Keratinocyte (primary cell): ENCODE measurements at regions not wholly inside any gene's neighbourhood (a gene's known extent, or its start where the extent isn't known, plus 50 kb on each side); places are given as distances from the start of the nearest gene placed in this dataset.

Experiments
- DNase-seq: peaks from one replicate; pipeline ENCODE4 v3.0.0-alpha.2; 2011; ENCODE audit warnings: low read depth, missing footprints, low spot score
- FAIRE-seq: peaks from 2 replicates; lab custom pipeline; 2011; peaks lifted over from hg19 to GRCh38; lab: Jason Lieb, UNC
- H2AFZ ChIP-seq: 2 replicates; pipeline ENCODE4 v1.6.0; 2012; ENCODE audit warnings: low read length, control low read depth, inconsistent platforms; ENCODE audit not compliant: control insufficient read depth
- H3K27ac ChIP-seq: 2 replicates; pipeline ENCODE4 v1.5.1; 2011; ENCODE audit warnings: low read length; ENCODE audit not compliant: control insufficient read depth, insufficient read depth
- H3K27me3 ChIP-seq: 3 replicates; pipeline ENCODE4 v1.6.0; 2011; ENCODE audit warnings: low read length; ENCODE audit not compliant: control insufficient read depth, insufficient read depth; ENCODE audit errors: extremely low read depth
- H3K36me3 ChIP-seq, 2 experiments: 2 replicates in 1 of 2; 3 replicates in 1 of 2; pipeline ENCODE4 v1.5.1; 2011; ENCODE audit warnings: low read length in 2 of 2, mild to moderate bottlenecking in 1 of 2; ENCODE audit not compliant: control insufficient read depth in 2 of 2, insufficient read depth in 2 of 2; ENCODE audit errors: extremely low read depth in 1 of 2
- H3K4me1 ChIP-seq: 3 replicates; pipeline ENCODE4 v1.5.1; 2011; ENCODE audit warnings: low read length; ENCODE audit not compliant: control insufficient read depth, insufficient read depth; ENCODE audit errors: extremely low read depth
- H3K4me2 ChIP-seq: 3 replicates; pipeline ENCODE4 v1.6.0; 2011; ENCODE audit warnings: low read depth, low read length; ENCODE audit not compliant: control insufficient read depth, insufficient read depth; ENCODE audit errors: extremely low read depth
- H3K4me3 ChIP-seq, 3 experiments: fragments of 200-600 bp in 1 of 3; sonication (generic) in 1 of 3; 2 replicates in 2 of 3; 3 replicates in 1 of 3; pipeline ENCODE4 v1.5.1; 2011 to 2016; ENCODE audit warnings: low read length in 3 of 3, mild to moderate bottlenecking in 3 of 3, control low read depth in 2 of 3, inconsistent platforms in 1 of 3, low read depth in 1 of 3, mixed read lengths in 1 of 3, mixed run types in 1 of 3, moderate library complexity in 1 of 3; ENCODE audit not compliant: control insufficient read depth in 2 of 3, insufficient read depth in 2 of 3; ENCODE audit errors: extremely low read depth in 1 of 3
- H3K79me2 ChIP-seq: 2 replicates; pipeline ENCODE4 v1.6.0; 2012; ENCODE audit warnings: low read length; ENCODE audit not compliant: control insufficient read depth, insufficient read depth
- H3K9ac ChIP-seq: 3 replicates; pipeline ENCODE4 v1.6.0; 2011; ENCODE audit warnings: low read length; ENCODE audit not compliant: control insufficient read depth, insufficient read depth; ENCODE audit errors: extremely low read depth
- H3K9me1 ChIP-seq: 3 replicates; pipeline ENCODE4 v1.6.0; 2011; ENCODE audit warnings: low read length; ENCODE audit not compliant: control insufficient read depth, insufficient read depth; ENCODE audit errors: extremely low read depth
- H3K9me3 ChIP-seq: 2 replicates; pipeline ENCODE4 v1.5.1; 2012; ENCODE audit warnings: low read depth, low read length; ENCODE audit not compliant: control insufficient read depth
- H4K20me1 ChIP-seq: 3 replicates; pipeline ENCODE4 v1.6.0; 2011; ENCODE audit warnings: low read length; ENCODE audit not compliant: control insufficient read depth, insufficient read depth; ENCODE audit errors: extremely low read depth
- CTCF ChIP-seq, 3 experiments: IDR thresholded peaks in 1 of 3; conservative IDR thresholded peaks in 1 of 3; optimal IDR thresholded peaks in 1 of 3; 2 replicates in 2 of 3; 3 replicates in 1 of 3; pipeline versions ENCODE3 to v1.5.1; 2011; ENCODE audit warnings: low read length in 3 of 3, mild to moderate bottlenecking in 3 of 3, moderate library complexity in 2 of 3, control low read depth in 1 of 3, inconsistent platforms in 1 of 3; ENCODE audit not compliant: insufficient read depth in 2 of 3; ENCODE audit errors: extremely low read depth in 1 of 3
- EZH2 ChIP-seq: IDR thresholded peaks from one replicate; pipeline ENCODE4 v1.6.1; 2012; ENCODE audit warnings: inconsistent platforms, mild to moderate bottlenecking, low read length, moderate library complexity
- dilution Hi-C: fragments of 300-500 bp; cut with MboI; formaldehyde crosslinking; loops from one replicate; pipeline ENCODE4 v1.7.0; 2020; ENCODE audit warnings: low sequenced_read_pairs; ENCODE audit not compliant: extremely low pct_ligation_motif_present

DNA sequence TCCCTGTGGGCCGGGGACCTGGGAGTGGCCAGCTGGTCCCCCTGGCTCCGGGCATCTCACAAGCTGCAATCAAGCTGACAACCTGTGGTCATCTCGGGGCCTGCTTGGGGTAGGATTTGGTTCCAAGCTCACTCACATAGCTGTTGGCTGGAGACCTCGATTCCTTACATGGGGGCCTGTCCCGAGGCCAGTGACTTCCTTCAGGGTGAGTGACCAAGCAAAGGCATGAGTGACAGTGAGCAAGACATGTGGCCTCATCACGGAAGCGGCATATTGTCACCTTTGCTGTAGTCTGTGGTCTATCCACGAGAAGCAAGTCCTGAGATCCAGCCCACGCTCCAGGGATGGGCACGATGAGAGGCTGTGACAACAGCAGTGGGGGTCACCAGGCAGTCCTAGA is 131.4 kb upstream of the ID2 start:
- TF ChIP-seq CTCF (optimal IDR thresholded peaks at IDR 0.05 in 1 of 3, IDR thresholded peaks at IDR 0.05 in 1 of 3, conservative IDR thresholded peaks at IDR 0.05 in 1 of 3; ENCODE audit: extremely low read depth in 1 of 3, insufficient read depth in 2 of 3, low read length in 3 of 3), result no peak
- TF ChIP-seq EZH2, result no peak
- Histone ChIP-seq H3K9me3 (no peaks in the 10 kb centered on the region), H3K27ac (no peak overlapping the region), H3K4me2 (no peak overlapping the region), H3K4me1 (no peaks in the 10 kb centered on the region), H3K9ac (no peak overlapping the region), H3K9me1 (no peaks in the 10 kb centered on the region), H2AFZ (no peak overlapping the region), H3K36me3 (no peaks in the 10 kb centered on the region), H4K20me1 (no peaks in the 10 kb centered on the region), H3K4me3 (no peak overlapping the region), H3K79me2 (no peaks in the 10 kb centered on the region), H3K27me3 (no peaks in the 10 kb centered on the region)
- DNase-seq (no peak), FAIRE-seq (no peak)
- dilution Hi-C loops, result no loop called here

DNA sequence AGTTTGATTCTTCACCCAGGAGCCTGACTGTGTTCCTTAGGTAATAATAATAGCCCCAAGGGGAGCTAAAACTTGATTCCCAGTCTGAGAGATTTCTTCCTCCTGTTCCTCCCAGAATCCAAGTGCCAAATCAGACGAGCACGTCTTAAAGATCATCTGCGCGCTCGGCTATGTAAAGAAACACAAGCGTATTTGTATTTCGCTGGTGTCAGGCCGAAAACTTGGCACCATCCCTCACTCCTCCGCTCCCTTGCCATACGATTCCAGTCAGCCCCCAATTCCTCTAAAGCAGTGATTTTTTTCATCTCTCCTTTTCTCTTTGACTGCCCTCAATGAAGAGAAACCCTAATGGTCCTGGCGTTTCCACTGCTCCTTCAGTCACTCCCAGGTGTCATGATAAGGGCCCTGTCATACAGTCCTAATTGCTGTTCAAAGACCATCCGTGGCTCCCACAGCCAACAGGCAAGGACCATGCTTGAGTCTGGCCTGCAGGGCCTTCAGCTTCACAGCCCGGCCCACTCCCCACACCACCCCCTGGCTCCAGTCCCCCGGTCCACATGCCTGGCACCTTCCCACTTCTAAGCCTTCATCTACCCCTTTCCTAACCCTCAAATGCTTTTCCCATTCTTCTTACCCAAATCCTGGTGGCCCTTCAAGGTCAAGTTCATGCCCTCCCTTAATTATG is 130.8 kb upstream of the ID2 start:
- H3K4me1 ChIP-seq, result no peaks in the 10 kb centered on the region
- H3K9me3 ChIP-seq, result no peaks in the 10 kb centered on the region
- no peaks in the 10 kb centered on the region for H4K20me1 ChIP-seq
- DNase-seq (no peak), FAIRE-seq (no peak)
- dilution Hi-C loops, result no loop called here
- no peaks in the 10 kb centered on the region for H3K27me3 ChIP-seq
- no peak overlapping the region for H3K4me3 ChIP-seq
- H3K27ac ChIP-seq, result no peak overlapping the region
- H3K9ac ChIP-seq, result no peak overlapping the region
- no peaks in the 10 kb centered on the region for H3K79me2 ChIP-seq
- H3K4me2 ChIP-seq, result no peak overlapping the region
- H2AFZ ChIP-seq, result no peak overlapping the region
- TF ChIP-seq CTCF (optimal IDR thresholded peaks at IDR 0.05 in 1 of 3, IDR thresholded peaks at IDR 0.05 in 1 of 3, conservative IDR thresholded peaks at IDR 0.05 in 1 of 3; ENCODE audit: extremely low read depth in 1 of 3, insufficient read depth in 2 of 3, low read length in 3 of 3) (no peak), EZH2 (no peak)
- H3K9me1 ChIP-seq, result no peaks in the 10 kb centered on the region
- H3K36me3 ChIP-seq, result no peaks in the 10 kb centered on the region
